ENCODE measurements at regions not wholly inside any gene's neighbourhood (a gene's known extent, or its start where the extent isn't known, plus 50 kb on each side); places are given as distances from the start of the nearest gene placed in this dataset.

GRCh38 chr7:96400001-96400400, 78.1 kb upstream of the SLC25A13 start:
- Histone ChIP-seq H3K27ac (no peak overlapping the region), H3K4me1 (no peaks in the 10 kb centered on the region), H3K36me3 (no peaks in the 10 kb centered on the region), H3K27me3 (no peaks in the 10 kb centered on the region), H3K9me3 (no peaks in the 10 kb centered on the region), H3K4me3 (no peak overlapping the region)
- intact Hi-C loops (cut with DNase I): no loop called here
- 82 to 96% methylated on average over 1 of the region's 1 CpG for WGBS, 2 donors
- FAIRE-seq (no peak), DNase-seq (no peak), ATAC-seq (no peak)
- TF ChIP-seq CTCF (IDR thresholded peaks at IDR 0.05): no peak

DNA sequence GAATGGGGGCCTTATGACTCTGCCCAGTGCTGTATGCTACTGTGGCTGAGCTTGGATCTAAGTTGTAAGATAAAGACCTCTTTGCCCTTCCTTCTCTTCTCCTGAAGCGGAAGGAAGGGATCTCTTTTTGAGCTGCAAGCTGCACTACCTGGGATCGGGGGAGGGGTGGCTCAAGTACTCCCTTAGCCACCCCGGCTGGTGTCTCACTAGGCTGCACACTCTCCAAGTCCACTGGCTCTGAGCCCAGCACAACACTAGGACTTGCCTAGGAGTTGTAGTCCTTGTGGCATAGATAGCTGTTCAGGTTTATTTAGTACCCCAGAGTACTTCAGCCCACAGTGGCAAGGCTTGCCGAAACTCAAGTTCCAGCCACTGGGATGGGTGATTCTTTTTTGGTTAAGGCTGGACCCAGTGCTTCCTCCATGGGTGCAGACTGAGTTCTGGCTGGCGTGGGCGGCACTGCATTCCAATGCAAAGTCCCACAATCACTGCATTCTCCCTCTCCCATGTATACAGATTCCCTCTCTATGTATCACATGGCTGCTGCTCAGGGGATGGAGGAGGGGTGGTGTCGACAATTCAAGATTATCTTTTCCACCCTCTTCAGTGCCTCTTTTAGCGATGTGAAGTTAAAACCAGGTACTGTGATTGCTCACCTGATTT, 76.2 kb upstream of the SLC25A13 start:
- TF ChIP-seq CTCF (IDR thresholded peaks at IDR 0.05): no peak
- intact Hi-C loops (cut with DNase I): no loop called here
- no peak for FAIRE-seq
- H3K36me3 ChIP-seq: no peaks in the 10 kb centered on the region
- ATAC-seq: no peak
- WGBS, 2 donors: 81 to 84% methylated on average over 8 of the region's 8 CpGs
- no peak for DNase-seq
- no peak overlapping the region for H3K27ac ChIP-seq
- no peaks in the 10 kb centered on the region for H3K9me3 ChIP-seq
- H3K4me1 ChIP-seq: no peaks in the 10 kb centered on the region
- H3K27me3 ChIP-seq: no peaks in the 10 kb centered on the region
- H3K4me3 ChIP-seq: no peak overlapping the region

DNA sequence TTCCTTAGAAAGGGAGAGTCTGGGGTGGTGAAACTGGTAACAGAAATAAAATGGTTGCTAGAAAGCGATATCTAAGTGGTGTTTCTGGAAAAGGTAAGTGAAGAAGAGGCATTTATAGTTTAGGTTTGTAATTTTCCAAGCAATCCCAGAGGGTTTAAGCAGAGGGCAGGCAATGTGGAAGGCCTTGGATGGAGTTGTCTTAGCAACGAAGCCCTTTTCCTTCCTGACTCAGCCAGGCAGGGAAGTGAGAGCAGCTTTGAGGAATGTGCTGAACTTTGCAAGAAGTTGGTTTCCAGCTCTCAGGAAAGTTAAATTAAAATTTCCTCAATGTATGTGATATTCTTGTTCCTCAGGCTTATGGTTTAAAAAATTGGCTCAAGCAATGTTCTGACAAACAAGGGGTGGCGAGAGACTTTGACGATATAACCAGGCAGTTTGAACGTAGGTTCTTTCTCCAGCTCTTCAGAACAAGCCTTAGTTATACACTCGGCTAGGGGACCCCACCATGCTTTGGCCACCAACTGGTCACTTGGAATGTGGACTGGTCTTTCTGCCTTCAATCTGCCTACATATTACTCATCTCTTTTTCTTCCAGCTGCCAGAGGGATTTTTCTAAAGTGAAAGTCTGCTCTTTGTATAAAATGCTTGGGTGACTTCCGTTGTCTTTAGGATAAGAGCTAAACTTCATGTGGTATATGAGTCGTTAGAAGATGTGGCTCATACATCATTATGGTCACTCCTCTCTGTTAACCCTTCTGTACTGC, 66.9 kb upstream of the SLC25A13 start:
- Histone ChIP-seq H3K27ac (no peak overlapping the region), H3K9me3 (no peaks in the 10 kb centered on the region), H3K36me3 (no peaks in the 10 kb centered on the region), H3K27me3 (no peaks in the 10 kb centered on the region), H3K4me3 (no peak overlapping the region), H3K4me1 (no peaks in the 10 kb centered on the region)
- DNase-seq (no peak), FAIRE-seq (no peak), ATAC-seq (peak in 2 of 4 donors; percentile 38 to 71)
- intact Hi-C loops (cut with DNase I): no loop called here
- TF ChIP-seq CTCF (IDR thresholded peaks at IDR 0.05): no peak
- WGBS, 2 donors: 59 to 62% methylated on average over 8 of the region's 8 CpGs

DNA sequence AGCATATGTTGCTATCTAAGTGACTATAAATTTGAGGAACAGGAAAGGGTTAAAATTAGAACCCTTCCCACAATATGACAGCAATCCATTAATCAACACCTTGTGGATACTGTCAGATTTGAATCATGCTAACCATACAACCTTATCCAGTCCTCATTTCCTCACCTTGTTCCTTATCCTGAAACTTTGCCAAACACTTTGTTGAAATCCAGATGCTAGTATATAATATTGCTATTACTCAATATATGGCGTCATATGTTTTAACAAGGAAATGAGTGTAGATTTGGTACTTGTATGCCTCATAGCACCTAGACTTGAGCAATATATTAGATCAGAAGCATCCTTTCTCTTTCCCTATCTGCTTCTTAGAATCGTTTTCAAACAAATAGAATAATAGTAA, 66.3 kb upstream of the SLC25A13 start:
- no peak for TF ChIP-seq CTCF (IDR thresholded peaks at IDR 0.05)
- Histone ChIP-seq H3K9me3 (no peaks in the 10 kb centered on the region), H3K4me1 (no peaks in the 10 kb centered on the region), H3K27me3 (no peaks in the 10 kb centered on the region), H3K36me3 (no peaks in the 10 kb centered on the region), H3K27ac (no peak overlapping the region), H3K4me3 (no peak overlapping the region)
- intact Hi-C loops (cut with DNase I): no loop called here
- WGBS, 2 donors: 8 to 12% methylated on average over 2 of the region's 2 CpGs
- ATAC-seq: peak in 1 of 4 donors; percentile 17
- DNase-seq: no peak
- no peak for FAIRE-seq

DNA sequence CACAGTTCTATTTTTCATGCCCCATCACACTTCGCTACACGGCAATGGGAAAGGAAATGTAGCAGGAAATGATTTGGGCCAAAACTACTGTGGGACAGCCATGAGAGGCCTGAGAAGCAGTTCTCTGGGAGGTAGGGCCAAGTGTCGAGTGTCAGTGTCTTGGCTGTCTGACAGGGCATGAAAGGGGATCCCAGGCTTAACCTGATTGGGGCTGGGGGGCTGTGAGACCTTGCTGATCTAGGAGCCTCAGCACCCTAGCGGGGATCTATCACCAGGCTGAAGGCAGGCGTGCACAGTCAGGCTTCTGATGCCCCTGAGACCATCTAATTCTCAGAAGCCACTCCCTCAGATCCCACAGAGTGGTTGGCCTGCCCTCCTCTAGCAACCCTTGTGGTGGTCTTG, 58.2 kb upstream of the SLC25A13 start:
- no peak for ATAC-seq
- H3K36me3 ChIP-seq: no peaks in the 10 kb centered on the region
- no peak for FAIRE-seq

More for the DNA sequence above, 58.2 kb upstream of the SLC25A13 start:
- Histone ChIP-seq H3K4me3 (no peak overlapping the region), H3K27ac (no peak overlapping the region), H3K4me1 (no peaks in the 10 kb centered on the region), H3K27me3 (peaks cover 0 to 4% (median 0%) of the 10 kb centered on the region in 4 donors), H3K9me3 (no peaks in the 10 kb centered on the region)
- WGBS, 2 donors: 61 to 74% methylated on average over 5 of the region's 5 CpGs
- intact Hi-C loops (cut with DNase I): no loop called here
- TF ChIP-seq CTCF (IDR thresholded peaks at IDR 0.05): no peak
- DNase-seq: no peak

Measured in pancreas (tissue), 10 donors.